Calu3 (cell line): ENCODE measurements at regions not wholly inside any gene's neighbourhood (a gene's known extent, or its start where the extent isn't known, plus 50 kb on each side); places are given as distances from the start of the nearest gene placed in this dataset.
"Not testable (repeated sequence)": the region's sequence is repeated elsewhere in the genome, so short reads cannot be mapped to it uniquely, and the experiment has no call there.

Experiments used
- BruUV-seq: library from RNA; stranded (reverse); fragments of 400-500 nt; replicated peaks from 2 replicates; lab custom pipeline; 2021; lab: Mats Ljungman, UMichigan
- CTCF ChIA-PET: fragments of 300-600 bp; sonication (Branson Sonifier 250); formaldehyde crosslinking; loops from one replicate; lab custom pipeline; 2022; ENCODE audit warnings: antibody characterized with exemption; lab: Charles Lee
- DNase-seq: peaks from one replicate; pipeline ENCODE4 v3.0.0; 2022
- H3K27ac Mint-ChIP-seq: one replicate; pipeline ENCODE4 v1.8.0; 2022; ENCODE audit warnings: mixed read lengths; ENCODE audit not compliant: unreplicated experiment
- H3K27me3 Mint-ChIP-seq: one replicate; pipeline ENCODE4 v1.8.0; 2022; ENCODE audit warnings: mixed read lengths; ENCODE audit not compliant: unreplicated experiment
- H3K36me3 Mint-ChIP-seq: one replicate; pipeline ENCODE4 v1.8.0; 2022; ENCODE audit warnings: mild to moderate bottlenecking, moderate library complexity, mixed read lengths; ENCODE audit not compliant: insufficient read depth, unreplicated experiment
- H3K4me1 Mint-ChIP-seq: one replicate; pipeline ENCODE4 v1.8.0; 2022; ENCODE audit warnings: mild to moderate bottlenecking, low read depth, mixed read lengths; ENCODE audit not compliant: unreplicated experiment
- H3K4me3 Mint-ChIP-seq: one replicate; pipeline ENCODE4 v1.8.0; 2022; ENCODE audit warnings: mild to moderate bottlenecking, low read depth, moderate library complexity, mixed read lengths; ENCODE audit not compliant: unreplicated experiment
- H3K9me3 Mint-ChIP-seq: one replicate; pipeline ENCODE4 v1.8.0; 2022; ENCODE audit warnings: low read depth, mixed read lengths; ENCODE audit not compliant: unreplicated experiment
- CTCF ChIP-seq: fragments of 200-600 bp; IDR thresholded peaks from one replicate; pipeline ENCODE4 v1.8.0; 2022; ENCODE audit warnings: antibody characterized with exemption; ENCODE audit not compliant: unreplicated experiment
- intact Hi-C: fragments of 100-400 bp; cut with micrococcal nuclease; formaldehyde crosslinking; loops from one replicate; pipeline ENCODE4 v1.10.0; 2022; ENCODE audit not compliant: unreplicated experiment

- intact Hi-C loops, result no loop called here
These were observed 89.3 kb upstream of the ST8SIA4 start for GRCh38 chr5:100992354-100992753.

GRCh38 chr5:100983601-100984000, 80.5 kb upstream of the ST8SIA4 start:
- CTCF ChIA-PET, BruUV-seq, H3K36me3 Mint-ChIP-seq, H3K27me3 Mint-ChIP-seq, H3K27ac Mint-ChIP-seq, H3K4me3 Mint-ChIP-seq, intact Hi-C loops, H3K4me1 Mint-ChIP-seq, H3K9me3 Mint-ChIP-seq, DNase-seq: not testable (repeated sequence)

More at GRCh38 chr5:100992354-100992753, 89.3 kb upstream of the ST8SIA4 start:
- Mint-ChIP-seq H3K4me1 (no peaks in the 10 kb centered on the region), H3K27me3 (no peaks in the 10 kb centered on the region), H3K36me3 (no peaks in the 10 kb centered on the region), H3K9me3 (peaks cover 7% of the 10 kb centered on the region), H3K27ac (no peak overlapping the region), H3K4me3 (no peak overlapping the region)
- TF ChIP-seq CTCF, result no peak
- CTCF ChIA-PET, result no interaction called here
- no TSS peak for BruUV-seq
- no peak for DNase-seq

GRCh38 chr5:100974082-100974481, 71.0 kb upstream of the ST8SIA4 start:
- H3K27me3 Mint-ChIP-seq, result no peaks in the 10 kb centered on the region
- H3K4me3 Mint-ChIP-seq, result no peak overlapping the region
- H3K36me3 Mint-ChIP-seq, result no peaks in the 10 kb centered on the region
- BruUV-seq, result no TSS peak
- CTCF ChIA-PET, result no interaction called here
- TF ChIP-seq CTCF, result no peak
- no peaks in the 10 kb centered on the region for H3K9me3 Mint-ChIP-seq
- intact Hi-C loops, result no loop called here
- DNase-seq, result no peak
- no peak overlapping the region for H3K27ac Mint-ChIP-seq
- no peaks in the 10 kb centered on the region for H3K4me1 Mint-ChIP-seq

- Mint-ChIP-seq H3K9me3 (no peaks in the 10 kb centered on the region), H3K27ac (no peak overlapping the region), H3K4me3 (no peak overlapping the region), H3K36me3 (no peaks in the 10 kb centered on the region), H3K27me3 (no peaks in the 10 kb centered on the region), H3K4me1 (no peaks in the 10 kb centered on the region)
- intact Hi-C loops, result no loop called here
- CTCF ChIA-PET, result no interaction called here
- no peak for DNase-seq
- TF ChIP-seq CTCF, result no peak
- no TSS peak for BruUV-seq
These were observed 67.7 kb upstream of the ST8SIA4 start for GRCh38 chr5:100970646-100971255.

- H3K4me1 Mint-ChIP-seq, result no peaks in the 10 kb centered on the region
- no TSS peak for BruUV-seq
- no peaks in the 10 kb centered on the region for H3K9me3 Mint-ChIP-seq
- TF ChIP-seq CTCF, result no peak
- H3K4me3 Mint-ChIP-seq, result no peak overlapping the region
- DNase-seq, result no peak
- H3K36me3 Mint-ChIP-seq, result no peaks in the 10 kb centered on the region
- no peaks in the 10 kb centered on the region for H3K27me3 Mint-ChIP-seq
- intact Hi-C loops, result no loop called here
- no peak overlapping the region for H3K27ac Mint-ChIP-seq
- CTCF ChIA-PET, result no interaction called here
These were observed 62.2 kb upstream of the ST8SIA4 start for GRCh38 chr5:100965291-100965690.
